Stimulated activated CD8-positive, alpha-beta memory T cell treated with anti-CD3 and anti-CD28 coated beads, Interleukin-4, amount 100 ng/mL, for 48 hours (primary cell): ENCODE measurements at regions not wholly inside any gene's neighbourhood (a gene's known extent, or its start where the extent isn't known, plus 50 kb on each side); places are given as distances from the start of the nearest gene placed in this dataset.
"Not testable (repeated sequence)": the region's sequence is repeated elsewhere in the genome, so short reads cannot be mapped to it uniquely, and the experiment has no call there.

Source experiments
- DNase-seq: peaks from one replicate; pipeline ENCODE4 v3.0.0-alpha.2; 2020

DNA sequence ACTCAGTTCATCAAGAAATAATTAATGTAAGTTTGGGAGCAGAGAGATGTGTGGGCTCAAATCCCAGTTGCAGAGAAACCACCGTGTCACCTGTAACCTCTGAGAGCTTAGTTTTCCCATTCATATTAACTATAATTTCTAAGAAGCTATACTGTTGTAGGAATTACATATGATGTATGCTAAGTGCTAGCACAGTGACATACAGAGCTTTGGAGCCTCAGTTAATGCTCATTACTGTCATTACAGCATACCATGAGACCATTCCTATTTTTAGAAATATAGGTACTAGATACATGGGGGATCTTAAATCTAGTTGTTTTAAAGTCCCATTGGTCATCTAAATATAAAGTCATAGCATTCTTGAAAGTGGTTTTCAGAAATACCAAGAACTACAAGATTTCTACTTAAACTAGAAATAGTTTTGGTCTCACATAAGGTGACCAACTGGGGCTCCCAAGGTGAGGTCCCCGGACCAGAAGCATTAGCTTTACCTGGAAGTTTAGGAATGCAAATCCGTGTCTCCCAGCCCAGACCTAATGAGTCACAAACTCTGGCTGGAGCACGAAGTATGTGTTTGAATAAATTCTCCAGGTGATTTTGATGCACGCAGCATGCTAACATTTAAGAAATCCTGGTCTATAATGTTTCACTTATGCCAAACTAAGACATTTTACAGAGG lies 144.6 kb downstream of the LACC1 start:
- no peak for DNase-seq

GRCh38 chr13:44024846-44025195 lies 145.1 kb downstream of the LACC1 start:
- DNase-seq: no peak

- DNase-seq: no peak
Observed at GRCh38 chr13:44026194-44026593, 146.5 kb downstream of the LACC1 start.

- DNase-seq: no peak
Observed at GRCh38 chr13:44028734-44029133, 149.0 kb downstream of the LACC1 start.

DNA sequence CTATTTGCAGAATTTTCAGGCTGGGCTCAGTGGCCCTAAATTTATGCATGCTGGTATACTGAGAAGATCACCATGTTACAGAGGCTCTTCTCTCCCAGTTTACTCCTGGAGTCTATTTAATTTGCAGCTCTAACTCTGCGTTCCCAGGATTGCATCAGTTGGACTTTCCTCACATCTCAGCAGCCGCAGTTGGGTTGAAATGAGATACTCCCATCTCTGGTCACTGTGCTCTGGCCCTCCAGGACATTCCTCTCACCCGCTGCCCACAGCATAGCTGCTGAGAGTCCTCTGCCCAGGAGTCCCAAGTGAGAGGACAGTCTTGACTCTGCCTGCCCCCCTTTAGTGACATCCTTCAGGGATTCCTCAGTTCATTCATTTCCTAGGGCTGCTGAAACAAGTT lies 150.9 kb downstream of the LACC1 start:
- DNase-seq: no peak

GRCh38 chr13:44031555-44031954 lies 151.9 kb downstream of the LACC1 start:
- DNase-seq: no peak

DNA sequence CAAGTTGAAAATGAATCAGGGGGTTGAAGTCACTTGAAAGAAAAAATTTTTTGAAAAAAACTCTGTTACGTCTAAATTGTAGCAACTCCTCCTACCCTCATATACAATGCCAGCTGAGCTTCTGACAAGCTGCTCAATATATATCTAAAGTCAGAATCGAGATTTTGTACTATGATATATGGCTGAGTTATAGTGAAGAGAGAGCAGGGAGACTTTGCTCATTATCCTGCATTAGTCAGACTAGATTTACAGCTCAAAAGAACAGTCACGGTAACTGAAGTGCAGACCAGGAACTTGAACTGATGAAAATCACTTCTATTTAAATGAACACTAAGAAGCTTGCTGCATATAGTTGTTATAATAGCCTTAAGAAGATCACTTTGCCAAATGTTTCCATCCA lies 153.1 kb downstream of the LACC1 start:
- no peak for DNase-seq

- DNase-seq: no peak
Observed at GRCh38 chr13:44035400-44035799, 155.7 kb downstream of the LACC1 start.

GRCh38 chr13:44040070-44040817 lies 160.5 kb downstream of the LACC1 start:
- no peak for DNase-seq

DNA sequence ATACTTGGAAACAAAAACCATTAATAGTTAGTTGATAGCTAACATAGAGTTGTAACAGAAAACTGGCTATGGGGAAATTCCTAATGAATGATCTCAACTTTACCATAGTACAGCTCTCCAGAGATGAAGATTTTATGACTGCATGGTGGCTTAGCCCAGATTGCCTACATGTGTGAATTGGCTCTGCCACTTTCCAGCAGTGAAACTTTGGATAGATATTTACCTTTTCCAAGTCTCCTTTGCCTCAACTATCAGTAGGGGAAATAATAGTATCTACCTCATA lies 161.1 kb downstream of the LACC1 start:
- no peak for DNase-seq

DNA sequence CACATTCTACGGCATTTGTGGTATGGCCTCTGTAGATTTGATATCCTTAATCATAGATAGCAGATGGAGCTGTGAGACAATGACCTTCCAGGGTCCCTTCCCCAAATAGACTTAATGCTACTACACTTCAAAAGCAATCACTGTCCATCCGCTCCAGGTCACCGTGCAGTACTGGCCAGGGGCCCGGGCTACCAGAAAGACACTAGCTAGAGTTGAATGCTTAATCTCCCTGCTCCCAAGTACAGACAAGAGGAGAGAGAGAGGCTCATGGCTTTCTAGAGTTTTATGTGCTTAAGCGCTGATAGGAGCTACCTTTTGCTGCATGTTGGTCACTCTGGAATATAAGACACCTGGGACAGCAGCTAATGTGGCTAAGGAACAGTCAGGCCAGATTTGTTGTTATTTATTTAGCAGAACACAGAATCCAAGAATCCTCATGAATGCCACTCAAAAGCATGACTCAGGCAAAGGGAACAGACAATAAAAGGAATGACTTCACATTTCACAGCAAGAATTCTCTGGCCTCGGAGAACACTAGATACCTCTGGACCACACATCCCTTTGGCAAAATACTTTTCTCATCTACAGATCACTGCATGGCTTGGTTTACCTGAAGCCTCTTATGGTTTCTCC lies 165.0 kb downstream of the LACC1 start:
- no peak for DNase-seq

DNA sequence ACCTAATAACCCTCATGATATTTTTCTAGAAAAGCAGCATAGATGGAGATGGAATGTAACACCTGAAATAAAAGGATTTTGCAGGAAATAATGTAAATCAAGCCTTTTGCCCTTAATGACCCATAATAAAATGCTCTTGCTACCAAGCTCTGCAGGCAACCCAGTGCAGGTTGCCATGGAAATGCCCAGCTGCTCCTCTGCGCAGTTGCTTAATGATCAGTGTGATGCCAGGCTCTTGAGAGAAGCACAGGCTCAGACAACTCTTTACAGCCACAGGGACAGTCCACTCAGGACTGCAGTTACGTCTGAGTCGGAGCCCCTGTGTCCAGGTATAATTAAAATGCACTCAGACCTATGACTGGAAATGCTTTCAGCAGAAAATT lies 165.5 kb downstream of the LACC1 start:
- no peak for DNase-seq

DNA sequence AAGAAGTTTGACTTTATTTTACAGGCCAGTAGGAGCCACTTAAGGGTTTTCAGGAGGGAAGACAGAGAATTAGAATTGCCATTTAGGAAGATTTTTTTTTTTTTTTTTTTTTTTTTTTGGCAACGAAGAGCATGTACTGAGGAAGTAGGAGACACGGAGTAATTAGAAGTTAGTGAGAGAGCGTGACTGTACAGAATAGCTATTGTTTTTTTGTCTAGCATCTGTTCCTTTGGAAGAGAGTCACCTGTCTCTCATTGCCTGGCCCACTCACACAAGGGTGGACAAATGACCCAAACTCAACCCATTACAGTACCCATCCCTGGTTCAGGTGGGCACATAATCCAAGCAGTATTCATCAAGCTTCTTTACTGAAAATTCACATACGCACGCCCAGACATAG lies 166.7 kb downstream of the LACC1 start:
- DNase-seq: no peak

GRCh38 chr13:44048326-44048725 lies 168.6 kb downstream of the LACC1 start:
- DNase-seq: no peak

- DNase-seq: no peak
Observed at GRCh38 chr13:44049081-44049945, 169.6 kb downstream of the LACC1 start.

- no peak for DNase-seq
Observed at GRCh38 chr13:44050450-44051063, 170.9 kb downstream of the LACC1 start.

DNA sequence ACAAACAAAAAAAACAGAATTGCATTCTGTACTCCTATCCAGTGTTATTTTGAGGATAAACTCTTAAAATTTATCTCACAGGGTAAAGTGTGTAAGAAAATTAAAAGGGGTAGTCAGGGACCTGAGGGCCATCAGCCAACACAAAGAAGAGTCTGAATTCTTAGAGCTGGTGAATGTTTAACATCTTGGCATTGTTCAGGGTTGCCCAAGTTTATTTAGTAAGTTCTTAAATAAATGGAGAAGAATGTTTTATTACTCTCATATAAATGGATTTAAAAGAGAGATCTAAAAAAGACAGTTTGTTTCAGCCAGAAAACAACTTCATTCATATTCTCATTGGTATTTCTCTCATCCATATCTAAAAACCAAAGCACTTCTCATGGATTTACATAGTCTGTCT lies 171.7 kb downstream of the LACC1 start:
- no peak for DNase-seq

- no peak for DNase-seq
Observed at GRCh38 chr13:44051918-44052675, 172.4 kb downstream of the LACC1 start.

DNA sequence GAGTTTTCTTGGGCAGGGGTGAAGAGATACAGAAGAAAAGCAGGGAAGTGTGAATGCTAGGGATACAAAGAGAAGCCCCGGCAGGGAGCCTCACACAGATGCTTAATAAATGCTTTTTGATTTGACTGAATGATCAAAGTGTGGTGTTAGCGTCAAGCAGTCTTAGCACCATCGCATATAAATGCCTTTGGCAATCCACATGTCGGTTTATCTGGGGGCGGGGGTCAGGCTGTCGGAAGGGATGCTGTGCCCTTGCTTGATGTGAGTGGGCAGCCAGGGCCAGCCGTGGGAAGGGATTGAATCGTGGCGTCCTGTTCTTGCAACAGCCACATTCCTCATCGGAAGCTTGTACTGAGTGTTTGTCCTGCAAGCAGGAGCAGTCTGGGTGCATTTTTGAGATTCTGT lies 173.1 kb downstream of the LACC1 start:
- no peak for DNase-seq

GRCh38 chr13:44053208-44053607 lies 173.5 kb downstream of the LACC1 start:
- DNase-seq: no peak

DNA sequence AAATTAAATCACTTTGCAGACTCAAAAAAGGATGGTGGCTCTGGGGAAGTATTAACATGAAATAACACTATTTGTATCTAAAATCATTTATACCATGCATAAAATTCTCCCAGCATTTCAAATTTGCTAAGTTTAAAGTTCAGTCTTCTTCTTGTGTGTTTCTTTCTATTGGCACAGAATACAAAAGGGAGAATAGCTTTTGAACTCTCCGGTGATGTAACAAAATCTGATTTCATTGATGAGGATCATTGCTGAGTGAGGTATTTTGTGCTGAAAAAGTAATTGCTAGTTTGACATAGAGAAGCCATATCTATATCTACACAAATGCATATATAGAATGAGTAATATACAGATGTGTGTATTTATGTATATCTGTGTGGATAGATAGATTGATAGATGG lies 174.8 kb downstream of the LACC1 start:
- DNase-seq: no peak

DNA sequence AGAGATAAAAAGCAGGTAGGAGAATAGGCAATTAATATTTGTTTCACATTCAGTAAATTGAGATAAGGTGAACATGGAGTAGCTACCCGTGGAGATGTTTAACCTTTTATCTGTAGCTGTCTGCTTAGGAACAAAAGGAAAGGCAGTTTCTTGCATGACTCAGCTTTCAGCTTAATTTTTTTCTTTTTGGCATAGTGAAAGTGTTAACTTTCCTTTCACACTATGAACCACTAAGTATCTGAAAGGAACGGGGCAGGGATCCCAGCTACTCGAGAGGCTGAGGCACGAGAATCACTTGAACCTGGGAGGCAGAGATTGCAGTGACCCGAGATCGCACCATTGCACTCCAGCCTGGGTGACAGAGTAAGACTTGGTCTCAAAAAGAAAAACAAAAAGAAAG lies 176.0 kb downstream of the LACC1 start:
- not testable (repeated sequence) for DNase-seq
